HG03139 (cell line): ENCODE measurements at regions not wholly inside any gene's neighbourhood (a gene's known extent, or its start where the extent isn't known, plus 50 kb on each side); places are given as distances from the start of the nearest gene placed in this dataset.

Source experiments
- ATAC-seq: cut with Tn5 transposase; IDR thresholded peaks from one replicate; pipeline ENCODE4 v1.9.1; 2021; ENCODE audit not compliant: unreplicated experiment

GRCh38 chr6:144711661-144712060, 426.5 kb downstream of the UTRN start:
- no peak for ATAC-seq

- no peak for ATAC-seq
Observed at GRCh38 chr6:144712541-144712940, 427.4 kb downstream of the UTRN start.

- ATAC-seq: no peak
Observed at GRCh38 chr6:144714021-144714712, 429.0 kb downstream of the UTRN start.

GRCh38 chr6:144715344-144715743, 430.2 kb downstream of the UTRN start:
- no peak for ATAC-seq

GRCh38 chr6:144718431-144718830, 433.3 kb downstream of the UTRN start:
- no peak for ATAC-seq

- ATAC-seq: no peak
Observed at GRCh38 chr6:144721232-144721631, 436.1 kb downstream of the UTRN start.

GRCh38 chr6:144722154-144722737, 437.1 kb downstream of the UTRN start:
- ATAC-seq: no peak

GRCh38 chr6:144722925-144723324, 437.8 kb downstream of the UTRN start:
- no peak for ATAC-seq

GRCh38 chr6:144723431-144723830, 438.3 kb downstream of the UTRN start:
- no peak for ATAC-seq

- no peak for ATAC-seq
Observed at GRCh38 chr6:144724818-144725217, 439.7 kb downstream of the UTRN start.

GRCh38 chr6:144725736-144726522, 440.8 kb downstream of the UTRN start:
- ATAC-seq: peak; percentile 67

- ATAC-seq: no peak
Observed at GRCh38 chr6:144728804-144729203, 443.7 kb downstream of the UTRN start.

GRCh38 chr6:144729502-144729901, 444.4 kb downstream of the UTRN start:
- no peak for ATAC-seq

GRCh38 chr6:144730088-144730645, 445.0 kb downstream of the UTRN start:
- ATAC-seq: no peak

- ATAC-seq: no peak
Observed at GRCh38 chr6:144731229-144731628, 446.1 kb downstream of the UTRN start.

GRCh38 chr6:144736763-144737162, 451.6 kb downstream of the UTRN start:
- no peak for ATAC-seq

- ATAC-seq: no peak
Observed at GRCh38 chr6:144737998-144738397, 452.9 kb downstream of the UTRN start.

- ATAC-seq: no peak
Observed at GRCh38 chr6:144739873-144740272, 454.7 kb downstream of the UTRN start.

GRCh38 chr6:144741659-144742058, 456.5 kb downstream of the UTRN start:
- no peak for ATAC-seq

- ATAC-seq: no peak
Observed at GRCh38 chr6:144742779-144743178, 457.6 kb downstream of the UTRN start.

- no peak for ATAC-seq
Observed at GRCh38 chr6:144744720-144745119, 459.6 kb downstream of the UTRN start.

- no peak for ATAC-seq
Observed at GRCh38 chr6:144745439-144745838, 460.3 kb downstream of the UTRN start.
